Smooth muscle cell (in vitro differentiated cells): ENCODE measurements at regions not wholly inside any gene's neighbourhood (a gene's known extent, or its start where the extent isn't known, plus 50 kb on each side); places are given as distances from the start of the nearest gene placed in this dataset.
A peak's percentile ranks its signal among the peaks of the same experiment; 100 is the strongest.

ENCODE experiments used
- DNase-seq: peaks from one replicate; lab custom pipeline; 2025; ENCODE audit not compliant: unreplicated experiment; lab: John Stamatoyannopoulos, UW
- H2AFZ ChIP-seq: fragments of 200-600 bp; sonication (generic); 2 replicates; pipeline ENCODE4 v1.6.0; 2016; ENCODE audit warnings: antibody characterized with exemption, low read depth, mild to moderate bottlenecking
- H3F3A ChIP-seq: fragments of 200-600 bp; sonication (generic); 2 replicates; pipeline ENCODE4 v1.6.0; 2017; ENCODE audit warnings: antibody characterized with exemption, low read depth
- H3K27ac ChIP-seq: fragments of 200-600 bp; sonication (generic); 2 replicates; pipeline ENCODE4 v1.5.1; 2016; ENCODE audit warnings: low read depth, mild to moderate bottlenecking
- H3K27me3 ChIP-seq: fragments of 200-600 bp; sonication (generic); 2 replicates; pipeline ENCODE4 v1.6.1; 2016; ENCODE audit warnings: low read depth, mild to moderate bottlenecking
- H3K36me3 ChIP-seq: fragments of 200-600 bp; sonication (generic); 2 replicates; pipeline ENCODE4 v1.5.1; 2016; ENCODE audit warnings: low read depth
- H3K4me1 ChIP-seq: fragments of 200-600 bp; sonication (generic); 2 replicates; pipeline ENCODE4 v1.5.1; 2016; ENCODE audit warnings: low read depth
- H3K4me2 ChIP-seq: fragments of 200-600 bp; sonication (generic); 2 replicates; pipeline ENCODE4 v1.6.0; 2016; ENCODE audit warnings: mild to moderate bottlenecking
- H3K4me3 ChIP-seq: fragments of 200-600 bp; sonication (generic); 2 replicates; pipeline ENCODE4 v1.5.1; 2016; ENCODE audit warnings: mild to moderate bottlenecking
- H3K79me2 ChIP-seq: fragments of 200-600 bp; sonication (generic); 2 replicates; pipeline ENCODE4 v1.6.0; 2016; ENCODE audit warnings: low read depth, mild to moderate bottlenecking
- H3K9ac ChIP-seq: fragments of 200-600 bp; sonication (generic); 2 replicates; pipeline ENCODE4 v1.6.0; 2016; ENCODE audit warnings: low read depth
- H3K9me3 ChIP-seq: fragments of 200-600 bp; sonication (generic); replicated peaks from 2 replicates; pipeline ENCODE4 v1.5.1; 2016; ENCODE audit warnings: low read depth
- H4K20me1 ChIP-seq: fragments of 200-600 bp; sonication (generic); 2 replicates; pipeline ENCODE4 v1.6.0; 2016; ENCODE audit warnings: low read depth
- CTCF ChIP-seq: fragments of 200-600 bp; sonication (generic); IDR thresholded peaks from 2 replicates; pipeline ENCODE4 v1.5.1; 2017; ENCODE audit warnings: borderline replicate concordance, mild to moderate bottlenecking, antibody characterized with exemption; ENCODE audit not compliant: insufficient read depth, poor library complexity, severe bottlenecking
- WGBS: methylation state at CpG from one replicate; pipeline ENCODE4 v1.1.7; 2016; ENCODE audit warnings: low lambda C conversion rate; 5-methylcytosine and 5-hydroxymethylcytosine counted together

DNA sequence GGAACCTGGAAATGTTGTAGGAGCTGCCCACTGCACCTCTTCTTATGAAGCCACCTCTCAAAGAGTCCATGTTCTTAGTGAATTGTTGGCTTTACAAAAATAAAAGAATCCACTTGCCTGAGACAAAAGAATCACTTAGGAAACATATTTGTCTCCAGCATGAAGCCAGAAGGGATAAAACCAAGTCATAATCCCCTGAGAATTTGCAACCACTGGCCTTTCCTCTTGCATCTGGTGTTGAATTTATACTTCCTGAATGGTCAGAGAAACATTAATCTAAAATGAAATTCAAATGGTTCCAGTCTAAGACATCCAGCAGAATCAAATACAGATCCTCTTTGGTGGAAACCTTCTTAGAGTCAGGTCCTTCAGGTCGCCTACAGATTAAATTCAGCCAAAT, 192.5 kb upstream of the ECI2 start:
- no peaks in the 10 kb centered on the region for H3K27me3 ChIP-seq
- peaks cover 9% of the 10 kb centered on the region for H3K4me1 ChIP-seq
- H3K4me2 ChIP-seq: no peak overlapping the region
- DNase-seq: no peak
- H3K4me3 ChIP-seq: no peak overlapping the region
- H3K9me3 ChIP-seq: no peaks in the 10 kb centered on the region
- no peaks in the 10 kb centered on the region for H4K20me1 ChIP-seq
- H3F3A ChIP-seq: no peaks in the 10 kb centered on the region
- no peaks in the 10 kb centered on the region for H3K79me2 ChIP-seq
- 88% methylated on average over 1 of the region's 1 CpG for WGBS
- no peak overlapping the region for H3K9ac ChIP-seq
- peak overlapping the region; percentile 47 for H3K27ac ChIP-seq
- H2AFZ ChIP-seq: peak overlapping the region; percentile 13
- TF ChIP-seq CTCF: no peak
- no peaks in the 10 kb centered on the region for H3K36me3 ChIP-seq

GRCh38 chr6:4324746-4325145, 189.4 kb upstream of the ECI2 start:
- Histone ChIP-seq H3K4me3 (no peak overlapping the region), H3K79me2 (no peaks in the 10 kb centered on the region), H3F3A (peaks cover 24% of the 10 kb centered on the region), H4K20me1 (no peaks in the 10 kb centered on the region), H3K4me2 (no peak overlapping the region), H3K9me3 (no peaks in the 10 kb centered on the region), H3K4me1 (peaks cover 15% of the 10 kb centered on the region), H2AFZ (no peak overlapping the region), H3K27me3 (no peaks in the 10 kb centered on the region), H3K36me3 (no peaks in the 10 kb centered on the region), H3K9ac (no peak overlapping the region), H3K27ac (no peak overlapping the region)
- DNase-seq: no peak
- no peak for TF ChIP-seq CTCF

- Histone ChIP-seq H2AFZ (peak overlapping the region; percentile 64), H3K9ac (peak overlapping the region; percentile 52), H3K27ac (peak overlapping the region; percentile 98), H3F3A (peaks cover 26% of the 10 kb centered on the region), H3K4me2 (peak overlapping the region; percentile 46), H3K4me1 (peaks cover 15% of the 10 kb centered on the region), H3K36me3 (no peaks in the 10 kb centered on the region), H3K4me3 (no peak overlapping the region), H4K20me1 (no peaks in the 10 kb centered on the region), H3K79me2 (no peaks in the 10 kb centered on the region), H3K27me3 (no peaks in the 10 kb centered on the region), H3K9me3 (no peaks in the 10 kb centered on the region)
- no peak for TF ChIP-seq CTCF
- 42% methylated on average over 2 of the region's 2 CpGs for WGBS
- no peak for DNase-seq
Measured at GRCh38 chr6:4323322-4323721, 187.9 kb upstream of the ECI2 start.

DNA sequence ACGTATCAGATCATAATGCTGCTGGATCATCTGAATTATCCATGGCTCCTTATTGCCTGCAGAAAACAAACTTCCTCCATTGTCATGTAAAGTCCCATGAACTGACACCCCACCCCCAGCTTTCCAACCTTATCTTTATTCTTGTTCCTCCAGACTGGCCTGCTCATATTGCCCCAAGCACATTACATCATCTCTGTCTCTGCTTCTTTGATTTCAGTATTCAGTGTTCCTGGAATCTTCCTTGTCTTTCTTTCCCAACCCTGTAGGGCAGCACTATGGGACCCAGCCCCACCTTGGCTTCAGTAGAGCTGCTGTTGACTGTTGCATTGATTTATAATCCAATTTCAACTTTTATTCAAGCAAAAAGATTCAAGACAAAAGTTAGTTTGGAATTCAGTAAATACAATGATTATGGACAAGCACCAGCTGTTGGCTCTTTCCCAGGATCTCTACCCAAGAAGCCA, 187.5 kb upstream of the ECI2 start:
- TF ChIP-seq CTCF: no peak
- peak overlapping the region; percentile 64 for H2AFZ ChIP-seq
- H3K9ac ChIP-seq: peak overlapping the region; percentile 52
- WGBS: 15% methylated on average over 1 of the region's 1 CpG
- H3K9me3 ChIP-seq: no peaks in the 10 kb centered on the region
- no peaks in the 10 kb centered on the region for H4K20me1 ChIP-seq
- peaks cover 26% of the 10 kb centered on the region for H3F3A ChIP-seq
- peak overlapping the region; percentile 46 for H3K4me2 ChIP-seq
- no peaks in the 10 kb centered on the region for H3K36me3 ChIP-seq
- no peak for DNase-seq
- no peak overlapping the region for H3K4me3 ChIP-seq
- peaks cover 15% of the 10 kb centered on the region for H3K4me1 ChIP-seq
- H3K79me2 ChIP-seq: no peaks in the 10 kb centered on the region
- H3K27ac ChIP-seq: peak overlapping the region; percentile 98
- no peaks in the 10 kb centered on the region for H3K27me3 ChIP-seq
